AG09309 (cell line): ENCODE measurements at regions not wholly inside any gene's neighbourhood (a gene's known extent, or its start where the extent isn't known, plus 50 kb on each side); places are given as distances from the start of the nearest gene placed in this dataset.

ENCODE experiments used
- DNase-seq: peaks from one replicate; pipeline ENCODE4 v3.0.0-alpha.2; 2010; ENCODE audit warnings: low read depth
- H3K4me3 ChIP-seq: 2 replicates; pipeline ENCODE4 v1.5.1; 2011; ENCODE audit warnings: mild to moderate bottlenecking, low read depth, low read length, moderate library complexity; ENCODE audit not compliant: control insufficient read depth
- TF ChIP-seq, protein P1 (sequence below): IDR thresholded peaks from 2 replicates; pipeline ENCODE4 v1.5.1; 2011; ENCODE audit warnings: mild to moderate bottlenecking, low read depth, low read length, inconsistent platforms; ENCODE audit not compliant: insufficient read depth, control insufficient read depth; ENCODE audit errors: missing control alignments

DNA sequence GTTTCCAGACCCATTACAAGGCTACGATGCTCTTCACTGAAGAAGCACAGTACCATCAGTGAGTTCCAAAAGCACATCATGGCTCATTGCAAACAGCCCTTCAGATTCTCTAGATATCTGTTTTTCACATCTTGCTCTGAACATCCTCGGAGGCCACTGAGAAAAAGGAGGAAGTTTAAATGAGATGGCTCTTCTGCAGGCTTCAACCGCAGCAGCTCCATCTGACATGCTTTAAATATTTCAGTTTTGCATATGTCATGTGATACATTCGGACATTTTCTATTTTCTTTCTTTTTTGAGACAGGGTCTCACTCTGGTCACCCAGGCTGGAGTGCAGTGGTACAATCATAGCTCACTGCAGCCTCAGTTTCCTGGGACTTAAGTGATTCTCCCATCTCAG is 396.8 kb downstream of the NPIPA8 start:
- H3K4me3 ChIP-seq = no peak overlapping the region
- TF ChIP-seq, protein P1, sequence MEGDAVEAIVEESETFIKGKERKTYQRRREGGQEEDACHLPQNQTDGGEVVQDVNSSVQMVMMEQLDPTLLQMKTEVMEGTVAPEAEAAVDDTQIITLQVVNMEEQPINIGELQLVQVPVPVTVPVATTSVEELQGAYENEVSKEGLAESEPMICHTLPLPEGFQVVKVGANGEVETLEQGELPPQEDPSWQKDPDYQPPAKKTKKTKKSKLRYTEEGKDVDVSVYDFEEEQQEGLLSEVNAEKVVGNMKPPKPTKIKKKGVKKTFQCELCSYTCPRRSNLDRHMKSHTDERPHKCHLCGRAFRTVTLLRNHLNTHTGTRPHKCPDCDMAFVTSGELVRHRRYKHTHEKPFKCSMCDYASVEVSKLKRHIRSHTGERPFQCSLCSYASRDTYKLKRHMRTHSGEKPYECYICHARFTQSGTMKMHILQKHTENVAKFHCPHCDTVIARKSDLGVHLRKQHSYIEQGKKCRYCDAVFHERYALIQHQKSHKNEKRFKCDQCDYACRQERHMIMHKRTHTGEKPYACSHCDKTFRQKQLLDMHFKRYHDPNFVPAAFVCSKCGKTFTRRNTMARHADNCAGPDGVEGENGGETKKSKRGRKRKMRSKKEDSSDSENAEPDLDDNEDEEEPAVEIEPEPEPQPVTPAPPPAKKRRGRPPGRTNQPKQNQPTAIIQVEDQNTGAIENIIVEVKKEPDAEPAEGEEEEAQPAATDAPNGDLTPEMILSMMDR = no peak
- DNase-seq = no peak

DNA sequence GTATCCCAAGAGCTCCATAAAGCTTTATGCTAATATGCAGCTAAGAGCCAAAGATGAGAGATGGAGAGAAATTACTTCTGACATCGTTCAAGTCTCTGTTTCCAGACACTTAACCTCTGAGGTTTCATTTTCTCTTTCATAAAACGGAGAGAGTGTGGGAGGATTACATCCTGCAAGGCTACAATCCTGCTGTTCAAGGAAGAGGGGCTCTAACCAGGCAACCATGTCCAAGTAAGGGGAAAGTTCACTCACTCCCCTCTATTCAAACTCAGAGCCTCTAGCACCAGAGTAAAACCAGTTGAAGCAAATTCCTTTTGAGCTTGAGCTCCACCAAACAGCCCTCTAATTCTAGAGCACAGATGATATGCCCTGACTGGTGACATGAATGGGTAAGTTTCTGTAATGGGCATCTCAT is 397.4 kb downstream of the NPIPA8 start:
- TF ChIP-seq, protein P1 = no peak
- DNase-seq = no peak
- H3K4me3 ChIP-seq = no peak overlapping the region

DNA sequence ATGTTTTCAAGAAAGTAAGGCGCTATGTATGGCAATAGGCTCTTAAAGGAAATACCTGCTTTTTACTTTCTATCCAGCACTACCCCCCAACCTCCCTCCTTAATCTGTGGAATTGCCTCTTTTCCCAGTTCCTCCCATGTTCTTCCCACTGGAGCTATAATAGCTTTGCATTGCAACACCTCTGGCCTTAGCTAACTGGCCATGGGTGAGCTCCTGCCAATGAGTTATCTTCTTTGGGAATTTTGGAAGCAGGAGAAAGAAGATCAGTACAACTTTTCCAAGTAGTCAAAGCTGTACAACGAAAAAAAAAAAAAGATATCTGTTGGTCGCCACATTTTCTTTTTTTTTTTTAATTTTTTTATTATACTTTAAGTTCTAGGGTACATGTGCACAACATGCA is 398.0 kb downstream of the NPIPA8 start:
- H3K4me3 ChIP-seq = no peak overlapping the region
- no peak for DNase-seq
- TF ChIP-seq, protein P1 = no peak

DNA sequence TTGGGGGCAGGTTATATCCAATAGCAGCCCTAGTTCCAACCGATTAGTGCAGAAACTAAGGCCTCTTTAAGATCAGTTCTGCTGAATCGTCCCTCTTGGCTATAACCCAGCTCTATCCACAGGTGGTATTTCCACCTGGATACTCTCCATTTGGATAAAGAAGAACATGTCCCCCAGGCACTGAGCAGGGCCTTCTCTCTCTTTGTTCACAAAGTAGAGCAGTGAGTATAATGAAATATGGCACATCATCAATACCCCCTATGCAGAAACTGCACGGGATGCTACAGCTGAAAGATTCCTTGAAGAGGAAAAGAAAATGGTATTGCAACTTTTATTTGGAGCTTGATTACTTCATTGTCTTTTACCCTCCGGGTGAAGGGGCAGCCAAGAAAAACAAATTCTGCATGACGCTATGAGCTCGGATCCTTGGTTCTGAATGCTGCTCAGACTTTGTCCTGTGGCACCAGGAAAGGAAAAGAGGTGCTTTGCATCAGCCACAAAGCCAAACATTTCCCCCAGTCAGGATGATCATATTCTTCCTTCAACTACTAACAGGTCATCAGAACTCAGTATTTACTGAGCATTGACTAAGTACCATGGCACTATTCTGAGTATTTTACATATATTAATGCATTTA is 399.7 kb downstream of the NPIPA8 start:
- no peak for DNase-seq
- TF ChIP-seq, protein P1 = no peak

DNA sequence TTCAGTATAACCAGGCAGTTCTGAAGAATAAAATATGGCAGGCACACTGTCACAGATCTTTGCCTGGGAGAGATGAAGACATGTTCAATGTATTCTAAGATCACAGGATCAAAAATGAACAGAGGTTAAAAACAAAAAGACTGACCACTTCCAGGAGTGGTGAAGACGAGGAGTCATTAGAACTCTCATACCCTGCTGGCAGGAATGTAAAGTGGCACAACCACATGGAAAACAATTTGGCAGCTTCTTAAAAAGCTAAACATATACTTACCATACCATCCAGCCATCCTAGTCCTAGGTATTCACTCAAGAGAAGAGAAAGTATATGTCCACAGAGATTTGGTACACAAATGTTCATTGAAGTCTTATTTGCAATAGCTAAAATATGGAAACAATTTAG is 406.3 kb downstream of the NPIPA8 start:
- DNase-seq = no peak
- H3K4me3 ChIP-seq = no peak overlapping the region
- TF ChIP-seq, protein P1 = peak; percentile 10

More for the DNA sequence above, 399.7 kb downstream of the NPIPA8 start:
- H3K4me3 ChIP-seq = no peak overlapping the region

DNA sequence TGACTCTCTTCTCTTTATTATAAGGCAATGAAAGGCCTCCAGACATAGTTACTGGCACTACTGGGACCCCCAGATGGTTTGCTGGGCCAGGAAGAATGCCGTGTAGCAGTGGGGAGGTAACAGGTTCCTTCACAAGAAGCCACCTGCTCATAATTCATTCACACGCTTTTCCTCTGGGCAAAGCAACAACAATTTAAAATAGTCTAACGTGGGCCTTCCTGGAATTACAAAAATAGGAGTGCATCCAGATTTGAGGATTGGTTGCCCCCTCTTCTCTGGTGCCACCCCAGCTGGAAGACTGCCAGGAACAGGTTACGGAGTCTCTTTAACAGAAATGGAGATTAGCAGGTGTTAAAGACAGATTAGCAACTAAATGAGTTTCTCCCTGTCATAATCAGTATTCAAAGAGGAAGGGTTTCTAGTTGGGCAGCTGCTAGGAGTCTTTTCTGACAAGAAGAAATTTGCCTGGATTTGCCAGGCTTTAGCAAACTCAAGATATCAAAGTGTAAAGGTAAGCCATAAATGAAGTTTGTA is 409.6 kb downstream of the NPIPA8 start:
- no peak for DNase-seq
- H3K4me3 ChIP-seq = no peak overlapping the region
- TF ChIP-seq, protein P1 = no peak
